ENCODE measurements at regions not wholly inside any gene's neighbourhood (a gene's known extent, or its start where the extent isn't known, plus 50 kb on each side); places are given as distances from the start of the nearest gene placed in this dataset.

DNA sequence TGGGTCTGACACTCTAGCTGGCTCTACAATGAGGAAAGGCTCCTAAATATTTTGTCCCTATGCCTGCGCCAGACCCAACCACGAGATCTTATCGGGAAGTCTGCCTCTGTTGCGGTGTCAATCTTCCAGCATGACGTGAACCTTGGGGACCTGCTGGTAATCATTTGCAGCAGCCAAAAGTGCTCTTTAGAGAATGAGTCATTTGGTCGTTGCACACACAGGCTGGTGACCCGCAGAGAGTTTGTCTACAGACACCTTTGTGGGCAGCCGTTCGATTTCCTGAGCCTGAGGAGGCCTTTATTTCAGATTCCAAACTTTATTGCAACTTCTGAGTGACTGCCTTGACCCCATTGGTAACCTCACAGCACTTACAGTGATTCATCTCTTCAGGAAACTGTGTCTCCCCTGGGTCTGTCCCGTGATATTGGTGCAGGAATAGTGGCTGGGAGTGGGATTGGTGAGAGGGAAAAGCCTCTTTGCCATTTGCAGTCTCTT is 326.1 kb downstream of the NSG2 start:
- DNase-seq (ENCODE audit: low read depth in 6 of 9, low spot score in 9 of 9), result no peak
- WGBS, result 46% methylated on average over 10 of the region's 10 CpGs
- H3K27ac ChIP-seq (ENCODE audit: low read depth in 1 of 2, low read length in 1 of 2), result no peak overlapping the region
- H3K4me3 ChIP-seq (ENCODE audit: low read length in 2 of 2), result no peak overlapping the region
- no peaks in the 10 kb centered on the region for H3K9me3 ChIP-seq (ENCODE audit: control insufficient read depth in 2 of 2, insufficient read depth in 1 of 2, low read length in 1 of 2)
- no peaks in the 10 kb centered on the region for H3K36me3 ChIP-seq (ENCODE audit: control insufficient read depth in 2 of 2, insufficient read depth in 2 of 2, low read length in 1 of 2)
- H3K4me1 ChIP-seq (ENCODE audit: control insufficient read depth in 2 of 2, insufficient read depth in 2 of 2, low read length in 2 of 2), result no peaks in the 10 kb centered on the region
- no peaks in the 10 kb centered on the region for H3K27me3 ChIP-seq (ENCODE audit: control insufficient read depth in 2 of 2, insufficient read depth in 1 of 2, low read length in 1 of 2)

DNA sequence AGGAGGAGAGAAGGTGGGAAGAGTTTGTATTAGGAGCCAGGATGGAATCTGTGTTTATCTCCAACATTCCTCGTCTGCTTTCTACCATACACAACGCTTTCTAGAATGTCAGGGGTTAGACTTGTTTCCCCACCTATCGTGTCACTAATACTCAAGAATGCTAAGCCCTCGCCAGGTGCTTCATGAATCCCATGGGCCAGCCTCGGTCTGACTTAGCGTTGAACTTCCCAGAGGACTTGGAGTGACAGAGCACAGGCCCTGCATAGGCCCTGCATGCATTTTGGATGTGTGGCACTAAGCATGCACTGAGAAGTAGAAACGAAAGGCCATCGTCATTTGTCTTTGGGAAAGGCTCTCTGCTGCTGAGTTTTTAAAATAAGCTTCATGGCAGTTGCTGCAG is 328.7 kb downstream of the NSG2 start:
- H3K9me3 ChIP-seq (ENCODE audit: control insufficient read depth in 2 of 2, insufficient read depth in 1 of 2, low read length in 1 of 2), result no peaks in the 10 kb centered on the region
- H3K27me3 ChIP-seq (ENCODE audit: control insufficient read depth in 2 of 2, insufficient read depth in 1 of 2, low read length in 1 of 2), result no peaks in the 10 kb centered on the region
- H3K4me3 ChIP-seq (ENCODE audit: low read length in 2 of 2), result no peak overlapping the region
- H3K36me3 ChIP-seq (ENCODE audit: control insufficient read depth in 2 of 2, insufficient read depth in 2 of 2, low read length in 1 of 2), result no peaks in the 10 kb centered on the region
- no peaks in the 10 kb centered on the region for H3K4me1 ChIP-seq (ENCODE audit: control insufficient read depth in 2 of 2, insufficient read depth in 2 of 2, low read length in 2 of 2)
- 92% methylated on average over 8 of the region's 8 CpGs for WGBS
- no peak overlapping the region for H3K27ac ChIP-seq (ENCODE audit: low read depth in 1 of 2, low read length in 1 of 2)
- DNase-seq (ENCODE audit: low read depth in 6 of 9, low spot score in 9 of 9), result no peak

GRCh38 chr5:174376056-174376455 is 330.6 kb downstream of the NSG2 start:
- no peak overlapping the region for H3K4me3 ChIP-seq (ENCODE audit: low read length in 2 of 2)
- 94% methylated on average over 4 of the region's 4 CpGs for WGBS
- no peak overlapping the region for H3K27ac ChIP-seq (ENCODE audit: low read depth in 1 of 2, low read length in 1 of 2)

GRCh38 chr5:174376726-174377373 is 331.3 kb downstream of the NSG2 start:
- Histone ChIP-seq H3K27me3 (ENCODE audit: control insufficient read depth in 2 of 2, insufficient read depth in 1 of 2, low read length in 1 of 2) (no peaks in the 10 kb centered on the region), H3K4me3 (ENCODE audit: low read length in 2 of 2) (no peak overlapping the region), H3K36me3 (ENCODE audit: control insufficient read depth in 2 of 2, insufficient read depth in 2 of 2, low read length in 1 of 2) (no peaks in the 10 kb centered on the region), H3K9me3 (ENCODE audit: control insufficient read depth in 2 of 2, insufficient read depth in 1 of 2, low read length in 1 of 2) (no peaks in the 10 kb centered on the region), H3K27ac (ENCODE audit: low read depth in 1 of 2, low read length in 1 of 2) (no peak overlapping the region), H3K4me1 (ENCODE audit: control insufficient read depth in 2 of 2, insufficient read depth in 2 of 2, low read length in 2 of 2) (no peaks in the 10 kb centered on the region)
- WGBS, result 93% methylated on average over 6 of the region's 6 CpGs
- DNase-seq (ENCODE audit: low read depth in 6 of 9, low spot score in 9 of 9), result no peak

More at GRCh38 chr5:174376056-174376455, 330.6 kb downstream of the NSG2 start:
- Histone ChIP-seq H3K27me3 (ENCODE audit: control insufficient read depth in 2 of 2, insufficient read depth in 1 of 2, low read length in 1 of 2) (no peaks in the 10 kb centered on the region), H3K9me3 (ENCODE audit: control insufficient read depth in 2 of 2, insufficient read depth in 1 of 2, low read length in 1 of 2) (no peaks in the 10 kb centered on the region), H3K36me3 (ENCODE audit: control insufficient read depth in 2 of 2, insufficient read depth in 2 of 2, low read length in 1 of 2) (no peaks in the 10 kb centered on the region), H3K4me1 (ENCODE audit: control insufficient read depth in 2 of 2, insufficient read depth in 2 of 2, low read length in 2 of 2) (no peaks in the 10 kb centered on the region)
- DNase-seq (ENCODE audit: low read depth in 6 of 9, low spot score in 9 of 9), result no peak

DNA sequence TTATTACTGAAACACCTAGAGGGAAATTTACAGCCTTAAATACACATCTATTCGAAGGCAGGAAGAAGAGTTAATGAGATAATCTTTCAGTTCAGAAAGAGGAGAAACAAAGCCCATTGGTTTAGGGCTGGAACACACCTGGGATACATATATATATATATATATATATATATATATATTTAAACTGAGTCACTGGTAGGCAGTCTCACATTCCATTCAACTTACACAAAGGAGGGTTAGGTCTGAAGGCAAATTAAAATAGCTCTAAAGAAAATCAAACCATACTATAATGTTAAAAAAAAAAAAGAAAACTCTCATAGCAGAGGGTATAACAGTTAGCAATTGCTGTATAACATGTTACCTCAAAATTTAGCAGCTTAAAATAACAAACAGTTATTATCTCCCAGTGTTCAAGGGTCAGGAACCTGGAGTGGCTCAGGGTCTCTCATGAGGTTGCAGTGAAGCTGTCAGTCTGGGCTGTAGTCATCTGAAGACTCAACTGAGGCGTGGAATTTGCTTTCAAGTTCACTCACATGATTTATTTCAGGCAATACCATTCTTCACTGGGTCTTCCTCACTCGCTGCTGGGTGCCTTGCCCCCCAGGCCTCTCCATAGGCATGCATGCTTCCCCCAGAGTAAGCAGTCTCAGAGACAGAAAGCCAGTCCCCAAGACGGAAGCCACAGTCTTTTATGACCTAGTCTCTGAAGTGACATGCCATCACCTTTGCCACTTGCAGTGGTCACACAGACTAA is 332.8 kb downstream of the NSG2 start:
- no peak overlapping the region for H3K27ac ChIP-seq (ENCODE audit: low read depth in 1 of 2, low read length in 1 of 2)
- DNase-seq (ENCODE audit: low read depth in 6 of 9, low spot score in 9 of 9), result no peak
- no peaks in the 10 kb centered on the region for H3K9me3 ChIP-seq (ENCODE audit: control insufficient read depth in 2 of 2, insufficient read depth in 1 of 2, low read length in 1 of 2)
- no peaks in the 10 kb centered on the region for H3K36me3 ChIP-seq (ENCODE audit: control insufficient read depth in 2 of 2, insufficient read depth in 2 of 2, low read length in 1 of 2)
- 81% methylated on average over 4 of the region's 4 CpGs for WGBS
- no peaks in the 10 kb centered on the region for H3K27me3 ChIP-seq (ENCODE audit: control insufficient read depth in 2 of 2, insufficient read depth in 1 of 2, low read length in 1 of 2)
- no peaks in the 10 kb centered on the region for H3K4me1 ChIP-seq (ENCODE audit: control insufficient read depth in 2 of 2, insufficient read depth in 2 of 2, low read length in 2 of 2)
- H3K4me3 ChIP-seq (ENCODE audit: low read length in 2 of 2), result no peak overlapping the region

DNA sequence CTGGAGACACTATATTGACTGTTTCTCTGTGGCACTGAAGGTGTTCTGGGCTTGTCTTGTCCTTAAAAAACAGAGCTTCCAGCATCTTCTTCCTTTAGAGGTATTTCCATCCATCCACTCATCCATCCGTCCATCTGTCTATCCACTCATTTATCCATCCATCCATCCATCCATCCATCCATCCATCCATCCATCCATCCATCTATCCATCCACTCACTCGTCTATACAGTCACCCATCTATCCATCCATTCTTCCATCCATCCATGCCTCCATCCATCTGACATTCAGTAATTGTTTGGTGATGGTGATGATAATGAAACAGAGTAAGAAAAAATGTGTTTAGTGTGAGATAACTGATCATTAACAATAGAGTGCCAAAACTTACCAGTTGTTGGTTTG is 334.8 kb downstream of the NSG2 start:
- Histone ChIP-seq H3K27me3 (ENCODE audit: control insufficient read depth in 2 of 2, insufficient read depth in 1 of 2, low read length in 1 of 2) (no peaks in the 10 kb centered on the region), H3K36me3 (ENCODE audit: control insufficient read depth in 2 of 2, insufficient read depth in 2 of 2, low read length in 1 of 2) (no peaks in the 10 kb centered on the region), H3K4me1 (ENCODE audit: control insufficient read depth in 2 of 2, insufficient read depth in 2 of 2, low read length in 2 of 2) (no peaks in the 10 kb centered on the region), H3K9me3 (ENCODE audit: control insufficient read depth in 2 of 2, insufficient read depth in 1 of 2, low read length in 1 of 2) (no peaks in the 10 kb centered on the region), H3K4me3 (ENCODE audit: low read length in 2 of 2) (no peak overlapping the region), H3K27ac (ENCODE audit: low read depth in 1 of 2, low read length in 1 of 2) (no peak overlapping the region)
- no peak for DNase-seq (ENCODE audit: low read depth in 6 of 9, low spot score in 9 of 9)
- WGBS, result 81% methylated on average over 2 of the region's 2 CpGs

DNA sequence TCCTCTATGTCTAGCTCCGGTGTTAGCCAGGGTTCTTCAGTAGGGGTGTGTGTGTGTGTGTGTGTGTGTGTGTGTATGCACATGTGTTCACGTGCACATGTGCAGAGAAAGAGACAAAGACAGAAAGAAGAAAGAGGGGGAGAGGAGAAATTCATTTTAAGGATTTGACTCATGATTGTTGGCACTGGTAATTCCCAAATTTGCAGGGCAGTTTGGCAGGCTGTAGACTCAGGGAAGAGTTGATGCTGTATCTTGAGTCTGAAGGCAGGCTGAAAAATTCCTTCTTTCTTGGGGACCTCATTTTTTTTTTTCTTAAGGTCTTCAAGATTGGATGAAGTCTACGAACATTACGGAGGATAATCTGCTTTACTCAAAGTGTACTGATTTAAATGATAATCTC is 335.7 kb downstream of the NSG2 start:
- H3K9me3 ChIP-seq (ENCODE audit: control insufficient read depth in 2 of 2, insufficient read depth in 1 of 2, low read length in 1 of 2), result no peaks in the 10 kb centered on the region
- H3K4me1 ChIP-seq (ENCODE audit: control insufficient read depth in 2 of 2, insufficient read depth in 2 of 2, low read length in 2 of 2), result no peaks in the 10 kb centered on the region
- H3K27me3 ChIP-seq (ENCODE audit: control insufficient read depth in 2 of 2, insufficient read depth in 1 of 2, low read length in 1 of 2), result no peaks in the 10 kb centered on the region
- H3K4me3 ChIP-seq (ENCODE audit: low read length in 2 of 2), result no peak overlapping the region
- WGBS, result 92% methylated on average over 4 of the region's 4 CpGs
- H3K36me3 ChIP-seq (ENCODE audit: control insufficient read depth in 2 of 2, insufficient read depth in 2 of 2, low read length in 1 of 2), result no peaks in the 10 kb centered on the region
- DNase-seq (ENCODE audit: low read depth in 6 of 9, low spot score in 9 of 9), result no peak
- H3K27ac ChIP-seq (ENCODE audit: low read depth in 1 of 2, low read length in 1 of 2), result no peak overlapping the region

- WGBS, result 89% methylated on average over 3 of the region's 3 CpGs
- Histone ChIP-seq H3K36me3 (ENCODE audit: control insufficient read depth in 2 of 2, insufficient read depth in 2 of 2, low read length in 1 of 2) (no peaks in the 10 kb centered on the region), H3K4me1 (ENCODE audit: control insufficient read depth in 2 of 2, insufficient read depth in 2 of 2, low read length in 2 of 2) (no peaks in the 10 kb centered on the region), H3K27me3 (ENCODE audit: control insufficient read depth in 2 of 2, insufficient read depth in 1 of 2, low read length in 1 of 2) (no peaks in the 10 kb centered on the region), H3K9me3 (ENCODE audit: control insufficient read depth in 2 of 2, insufficient read depth in 1 of 2, low read length in 1 of 2) (no peaks in the 10 kb centered on the region), H3K27ac (ENCODE audit: low read depth in 1 of 2, low read length in 1 of 2) (no peak overlapping the region), H3K4me3 (ENCODE audit: low read length in 2 of 2) (no peak overlapping the region)
- no peak for DNase-seq (ENCODE audit: low read depth in 6 of 9, low spot score in 9 of 9)
Observed at GRCh38 chr5:174383210-174384167, 338.0 kb downstream of the NSG2 start.

- no peak for DNase-seq (ENCODE audit: low read depth in 6 of 9, low spot score in 9 of 9)
- WGBS, result 81% methylated on average over 17 of the region's 17 CpGs
- Histone ChIP-seq H3K27ac (ENCODE audit: low read depth in 1 of 2, low read length in 1 of 2) (no peak overlapping the region), H3K36me3 (ENCODE audit: control insufficient read depth in 2 of 2, insufficient read depth in 2 of 2, low read length in 1 of 2) (no peaks in the 10 kb centered on the region), H3K27me3 (ENCODE audit: control insufficient read depth in 2 of 2, insufficient read depth in 1 of 2, low read length in 1 of 2) (no peaks in the 10 kb centered on the region), H3K4me3 (ENCODE audit: low read length in 2 of 2) (no peak overlapping the region), H3K9me3 (ENCODE audit: control insufficient read depth in 2 of 2, insufficient read depth in 1 of 2, low read length in 1 of 2) (no peaks in the 10 kb centered on the region), H3K4me1 (ENCODE audit: control insufficient read depth in 2 of 2, insufficient read depth in 2 of 2, low read length in 2 of 2) (no peaks in the 10 kb centered on the region)
Observed at GRCh38 chr5:174384509-174384947, 339.0 kb downstream of the NSG2 start.

Measured in thymus (tissue), 11 donors.